Endothelial cell of umbilical vein (primary cell): ENCODE measurements at regions not wholly inside any gene's neighbourhood (a gene's known extent, or its start where the extent isn't known, plus 50 kb on each side); places are given as distances from the start of the nearest gene placed in this dataset.
A peak's percentile ranks its signal among the peaks of the same experiment; 100 is the strongest.

Source experiments
- BruUV-seq: library from RNA; stranded (reverse); fragments of 400-500 nt; replicated peaks from 2 replicates; lab custom pipeline; 2021; lab: Mats Ljungman, UMichigan
- CTCF ChIA-PET: fragments of 300-600, 350-600 bp; sonication (Branson Sonifier 250); formaldehyde crosslinking; loops from one replicate; lab custom pipeline; 2021; ENCODE audit warnings: antibody characterized with exemption, inconsistent platforms; lab: Charles Lee
- POLR2A ChIA-PET: fragments of 300-600, 350-600 bp; sonication (Branson Sonifier 250); formaldehyde crosslinking; loops from one replicate; lab custom pipeline; 2021; ENCODE audit warnings: antibody characterized with exemption, inconsistent platforms; lab: Charles Lee
- DNase-seq: peaks from one replicate; pipeline ENCODE4 v3.0.0-alpha.2; 2011; ENCODE audit warnings: low read depth, low spot score
- FAIRE-seq: peaks from 2 replicates; lab custom pipeline; 2011; peaks lifted over from hg19 to GRCh38; lab: Jason Lieb, UNC
- H2AFZ ChIP-seq: 2 replicates; pipeline ENCODE4 v1.6.0; 2012; ENCODE audit warnings: low read depth, low read length, control low read depth, inconsistent platforms
- H3K27ac ChIP-seq: 2 replicates; pipeline ENCODE4 v1.5.1; 2011; ENCODE audit warnings: low read depth, mild to moderate bottlenecking, control low read depth, low read length, moderate library complexity; ENCODE audit not compliant: insufficient read depth
- H3K27me3 ChIP-seq, 2 experiments: 2 replicates each; pipeline versions ENCODE4 v1.6.0 to v1.6.1; 2011; ENCODE audit warnings: low read length in 2 of 2, mixed read lengths in 1 of 2; ENCODE audit not compliant: control insufficient read depth in 2 of 2, insufficient read depth in 2 of 2
- H3K36me3 ChIP-seq, 2 experiments: 2 replicates in 1 of 2; 3 replicates in 1 of 2; pipeline ENCODE4 v1.5.1; 2011; ENCODE audit warnings: low read length in 2 of 2, mild to moderate bottlenecking in 1 of 2, moderate library complexity in 1 of 2; ENCODE audit not compliant: control insufficient read depth in 2 of 2, insufficient read depth in 2 of 2; ENCODE audit errors: extremely low read depth in 1 of 2
- H3K4me1 ChIP-seq: 3 replicates; pipeline ENCODE4 v1.5.1; 2011; ENCODE audit warnings: mild to moderate bottlenecking, low read length; ENCODE audit not compliant: control insufficient read depth, insufficient read depth; ENCODE audit errors: extremely low read depth
- H3K4me2 ChIP-seq: 2 replicates; pipeline ENCODE4 v1.6.1; 2011; ENCODE audit warnings: low read length, control low read depth, mixed read lengths; ENCODE audit not compliant: insufficient read depth
- H3K4me3 ChIP-seq, 3 experiments: fragments of 200-600 bp in 1 of 3; sonication (generic), shearing (Covaris generic) in 1 of 3; replicated peaks in 1 of 3; 2 replicates each; pipeline ENCODE4 v1.5.1; 2011 to 2016; ENCODE audit warnings: control low read depth in 3 of 3, low read length in 3 of 3, mild to moderate bottlenecking in 2 of 3, inconsistent platforms in 1 of 3, low read depth in 1 of 3, moderate library complexity in 1 of 3; ENCODE audit not compliant: insufficient read depth in 1 of 3
- H3K79me2 ChIP-seq: 2 replicates; pipeline ENCODE4 v1.6.0; 2012; ENCODE audit warnings: low read length, inconsistent platforms; ENCODE audit not compliant: control insufficient read depth, insufficient read depth
- H3K9ac ChIP-seq: replicated peaks from 2 replicates; pipeline ENCODE3; 2011; ENCODE audit warnings: low read length, control low read depth; ENCODE audit not compliant: insufficient read depth; ENCODE audit errors: extremely low read depth
- H3K9me1 ChIP-seq: replicated peaks from 3 replicates; pipeline ENCODE4 v1.6.0; 2011; ENCODE audit warnings: mild to moderate bottlenecking, low read length; ENCODE audit not compliant: control insufficient read depth, insufficient read depth; ENCODE audit errors: extremely low read depth
- H3K9me3 ChIP-seq: replicated peaks from 2 replicates; pipeline ENCODE4 v1.5.1; 2012; ENCODE audit warnings: low read length, inconsistent platforms; ENCODE audit not compliant: control insufficient read depth, insufficient read depth
- H4K20me1 ChIP-seq: replicated peaks from 2 replicates; pipeline ENCODE3; 2011; ENCODE audit warnings: mild to moderate bottlenecking, low read length; ENCODE audit not compliant: control insufficient read depth, insufficient read depth; ENCODE audit errors: extremely low read depth
- EZH2 ChIP-seq: IDR thresholded peaks from 2 replicates; pipeline ENCODE4 v1.6.1; 2012; ENCODE audit warnings: borderline replicate concordance, low read depth, mild to moderate bottlenecking, moderate library complexity, low read length, inconsistent platforms; ENCODE audit not compliant: severe bottlenecking
- FOS ChIP-seq: IDR thresholded peaks from 2 replicates; pipeline ENCODE4 v1.6.1; 2011; ENCODE audit warnings: mild to moderate bottlenecking, low read length, moderate library complexity, borderline replicate concordance; ENCODE audit not compliant: insufficient read depth
- GATA2 ChIP-seq: IDR thresholded peaks from 2 replicates; pipeline ENCODE4 v1.7.0; 2011; ENCODE audit warnings: low read depth, mild to moderate bottlenecking, moderate library complexity, mixed read lengths, low read length; ENCODE audit not compliant: insufficient read length, insufficient read depth
- JUN ChIP-seq: IDR thresholded peaks from 2 replicates; pipeline ENCODE4 v1.6.1; 2011; ENCODE audit warnings: borderline replicate concordance, low read depth; ENCODE audit not compliant: insufficient read length, insufficient read depth
- MYC ChIP-seq: IDR thresholded peaks from one replicate; pipeline ENCODE4 v1.6.1; 2011; ENCODE audit warnings: mild to moderate bottlenecking, low read depth, low read length
- POLR2A ChIP-seq: IDR thresholded peaks from 2 replicates; pipeline ENCODE4 v1.6.1; 2012; ENCODE audit warnings: low read depth, mild to moderate bottlenecking, control low read depth, low read length
- POLR2AphosphoS5 ChIP-seq: IDR thresholded peaks from 2 replicates; pipeline ENCODE4 v1.6.1; 2012; ENCODE audit warnings: low read depth, mild to moderate bottlenecking, control low read depth, low read length, moderate library complexity; ENCODE audit not compliant: insufficient read depth
- dilution Hi-C: fragments of 300-500 bp; cut with MboI; formaldehyde crosslinking; loops from one replicate; pipeline ENCODE4 v1.15.0; 2019; ENCODE audit warnings: low sequenced_read_pairs; ENCODE audit not compliant: extremely low pct_ligation_motif_present
- intact Hi-C: fragments of 100-400 bp; cut with micrococcal nuclease; formaldehyde crosslinking; loops from one replicate; pipeline ENCODE4 v1.10.0; 2022
- TF ChIP-seq, protein P1 (sequence below), 2 donors: IDR thresholded peaks; 1 replicate in 1 of 2; 2 replicates in 1 of 2; pipeline ENCODE4 v1.5.1; 2011; ENCODE audit warnings: low read length in 2 of 2, mild to moderate bottlenecking in 2 of 2, moderate library complexity in 2 of 2, control low read depth in 1 of 2, inconsistent platforms in 1 of 2, low read depth in 1 of 2; ENCODE audit not compliant: insufficient read depth in 1 of 2; ENCODE audit errors: extremely low read depth in 1 of 2
- TF ChIP-seq, protein P2 (sequence below): IDR thresholded peaks from 2 replicates; pipeline ENCODE4 v1.6.1; 2011; ENCODE audit not compliant: insufficient read depth, insufficient read length

DNA sequence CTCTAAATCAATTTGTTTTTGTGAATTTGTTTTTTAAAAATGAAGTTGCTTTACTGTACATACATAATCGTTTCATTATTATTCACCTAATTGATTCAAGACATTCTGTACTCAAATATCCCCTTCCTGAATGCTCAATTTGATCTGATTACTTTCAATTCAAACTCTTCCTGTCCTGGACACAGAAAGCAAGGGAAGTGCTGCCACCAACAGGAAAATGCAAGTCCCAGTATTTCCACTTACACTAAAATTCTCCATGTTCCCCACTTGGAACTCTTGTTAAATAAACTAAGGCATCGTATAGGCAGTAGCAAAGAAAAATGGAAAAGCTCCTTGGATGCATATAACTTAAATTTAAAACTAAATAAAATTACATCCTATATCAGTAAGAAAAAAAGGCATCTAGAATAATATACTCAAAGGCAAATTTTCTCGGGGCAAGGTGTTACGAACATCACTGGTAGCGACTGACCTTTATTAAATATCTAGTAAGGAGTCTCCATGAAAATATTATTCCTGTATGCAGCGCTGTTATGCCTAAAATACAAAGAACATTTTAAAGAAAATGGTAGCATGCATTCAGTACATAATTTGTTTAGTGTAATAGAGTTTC is 72.0 kb upstream of the DBX2 start:
- Histone ChIP-seq H3K27ac (no peak overlapping the region), H3K9me1 (no peaks in the 10 kb centered on the region), H3K9me3 (no peaks in the 10 kb centered on the region), H2AFZ (no peak overlapping the region), H3K4me2 (no peak overlapping the region), H3K4me1 (no peaks in the 10 kb centered on the region), H3K4me3 (no peak overlapping the region), H3K27me3 (peaks cover under 1 to 17% of the 10 kb centered on the region in 2 experiments), H3K9ac (no peak overlapping the region), H3K79me2 (no peaks in the 10 kb centered on the region), H3K36me3 (no peaks in the 10 kb centered on the region), H4K20me1 (no peaks in the 10 kb centered on the region)
- ChIA-PET CTCF (interaction anchor here (0.6 to 1.2 kb wide), 4 partner anchors 150 to 1107 kb away, joined by 3 to 7 read pairs (median 6); no protein-coding TSS in a partner anchor), POLR2A (no interaction called here)
- BruUV-seq: no TSS peak
- intact Hi-C loops: loop anchor here (2.0 kb wide), 1 partner anchor 150 kb away; no protein-coding TSS in a partner anchor
- peak; percentile 13 for DNase-seq
- TF ChIP-seq, protein P1, sequence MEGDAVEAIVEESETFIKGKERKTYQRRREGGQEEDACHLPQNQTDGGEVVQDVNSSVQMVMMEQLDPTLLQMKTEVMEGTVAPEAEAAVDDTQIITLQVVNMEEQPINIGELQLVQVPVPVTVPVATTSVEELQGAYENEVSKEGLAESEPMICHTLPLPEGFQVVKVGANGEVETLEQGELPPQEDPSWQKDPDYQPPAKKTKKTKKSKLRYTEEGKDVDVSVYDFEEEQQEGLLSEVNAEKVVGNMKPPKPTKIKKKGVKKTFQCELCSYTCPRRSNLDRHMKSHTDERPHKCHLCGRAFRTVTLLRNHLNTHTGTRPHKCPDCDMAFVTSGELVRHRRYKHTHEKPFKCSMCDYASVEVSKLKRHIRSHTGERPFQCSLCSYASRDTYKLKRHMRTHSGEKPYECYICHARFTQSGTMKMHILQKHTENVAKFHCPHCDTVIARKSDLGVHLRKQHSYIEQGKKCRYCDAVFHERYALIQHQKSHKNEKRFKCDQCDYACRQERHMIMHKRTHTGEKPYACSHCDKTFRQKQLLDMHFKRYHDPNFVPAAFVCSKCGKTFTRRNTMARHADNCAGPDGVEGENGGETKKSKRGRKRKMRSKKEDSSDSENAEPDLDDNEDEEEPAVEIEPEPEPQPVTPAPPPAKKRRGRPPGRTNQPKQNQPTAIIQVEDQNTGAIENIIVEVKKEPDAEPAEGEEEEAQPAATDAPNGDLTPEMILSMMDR (IDR thresholded peaks at IDR 0.05; ENCODE audit: extremely low read depth in 1 of 2, insufficient read depth in 1 of 2, low read depth in 1 of 2, low read length in 2 of 2): peak in 1 of 2 donors; percentile 1
- no peak for TF ChIP-seq MYC
- FAIRE-seq: peak; percentile 48
- dilution Hi-C loops: no loop called here

DNA sequence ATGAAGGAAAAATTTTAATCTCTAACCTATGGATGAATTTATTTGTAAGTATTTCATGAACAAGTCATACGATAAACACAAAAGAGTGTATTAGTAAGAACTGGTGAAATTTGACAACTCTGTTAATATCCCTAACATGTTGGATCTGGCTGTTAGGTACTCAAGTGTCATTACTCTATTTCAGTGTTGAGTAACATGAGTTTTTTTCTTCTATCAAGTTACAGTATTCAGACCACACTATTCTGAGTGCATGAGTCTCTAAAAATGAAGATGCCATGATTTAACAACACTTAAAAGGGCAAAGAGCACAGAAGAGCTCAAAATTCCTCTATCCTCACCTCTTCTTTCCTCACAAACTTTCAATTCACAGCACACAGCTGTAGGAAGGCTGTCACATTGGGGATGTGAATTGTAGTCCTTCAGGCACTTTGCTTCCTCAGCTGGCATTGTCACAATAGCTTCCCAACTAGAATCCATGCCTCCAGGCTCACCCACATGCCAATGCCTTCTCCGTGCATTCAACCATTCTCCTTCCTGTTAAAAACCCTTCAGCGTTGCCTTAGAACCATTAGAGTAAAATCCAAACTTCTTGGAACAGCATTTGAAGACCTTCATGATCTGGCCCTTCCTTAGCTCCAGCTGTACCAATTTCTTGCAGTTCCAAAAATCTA is 73.7 kb upstream of the DBX2 start:
- POLR2A ChIA-PET: no interaction called here
- FAIRE-seq: no peak
- no peaks in the 10 kb centered on the region for H3K79me2 ChIP-seq
- H3K4me1 ChIP-seq: no peaks in the 10 kb centered on the region
- no peak overlapping the region for H3K4me3 ChIP-seq
- DNase-seq: no peak
- CTCF ChIA-PET: no interaction called here
- no peaks in the 10 kb centered on the region for H3K9me3 ChIP-seq
- intact Hi-C loops: no loop called here
- peaks cover 2 to 19% of the 10 kb centered on the region in 2 experiments for H3K27me3 ChIP-seq
- dilution Hi-C loops: no loop called here
- no peaks in the 10 kb centered on the region for H4K20me1 ChIP-seq
- no peak overlapping the region for H3K27ac ChIP-seq
- no peak overlapping the region for H3K4me2 ChIP-seq
- no peak overlapping the region for H3K9ac ChIP-seq
- TF ChIP-seq, protein P2, sequence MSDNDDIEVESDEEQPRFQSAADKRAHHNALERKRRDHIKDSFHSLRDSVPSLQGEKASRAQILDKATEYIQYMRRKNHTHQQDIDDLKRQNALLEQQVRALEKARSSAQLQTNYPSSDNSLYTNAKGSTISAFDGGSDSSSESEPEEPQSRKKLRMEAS: no peak
- TF ChIP-seq EZH2 (no peak), POLR2AphosphoS5 (no peak), GATA2 (no peak), MYC (no peak), JUN (no peak), POLR2A (no peak), FOS (no peak)
- TF ChIP-seq, protein P1 (IDR thresholded peaks at IDR 0.05; ENCODE audit: extremely low read depth in 1 of 2, insufficient read depth in 1 of 2, low read depth in 1 of 2, low read length in 2 of 2): no peak
- H2AFZ ChIP-seq: no peak overlapping the region
- no TSS peak for BruUV-seq
- H3K36me3 ChIP-seq: no peaks in the 10 kb centered on the region
- no peaks in the 10 kb centered on the region for H3K9me1 ChIP-seq
